Astrocyte of the spinal cord (primary cell): ENCODE measurements at regions not wholly inside any gene's neighbourhood (a gene's known extent, or its start where the extent isn't known, plus 50 kb on each side); places are given as distances from the start of the nearest gene placed in this dataset.

ENCODE experiments used
- DNase-seq: peaks from one replicate; pipeline ENCODE4 v3.0.0; 2011; ENCODE audit warnings: low read depth, low spot score
- H3K4me3 ChIP-seq: 2 replicates; pipeline ENCODE4 v1.5.1; 2011; ENCODE audit warnings: low read depth, mild to moderate bottlenecking, low read length, moderate library complexity
- CTCF ChIP-seq: IDR thresholded peaks from 2 replicates; pipeline ENCODE4 v1.5.1; 2012; ENCODE audit warnings: low read depth, mild to moderate bottlenecking, low read length, inconsistent platforms
- in situ Hi-C: cut with HindIII; loops from 2 replicates; pipeline ENCODE4 v1.10.0; 2017; ENCODE audit warnings: low sequenced_read_pairs

GRCh38 chr4:82266345-82266744 lies 107.4 kb downstream of the HNRNPD start:
- no peak for TF ChIP-seq CTCF
- no peak for DNase-seq
- in situ Hi-C loops, result no loop called here
- H3K4me3 ChIP-seq, result no peak overlapping the region

- in situ Hi-C loops, result no loop called here
- no peak overlapping the region for H3K4me3 ChIP-seq
- no peak for TF ChIP-seq CTCF
- no peak for DNase-seq
Observed at GRCh38 chr4:82261084-82261483, 112.7 kb downstream of the HNRNPD start.

GRCh38 chr4:82260632-82261031 lies 113.2 kb downstream of the HNRNPD start:
- in situ Hi-C loops, result no loop called here
- DNase-seq, result no peak
- no peak for TF ChIP-seq CTCF
- H3K4me3 ChIP-seq, result no peak overlapping the region

- H3K4me3 ChIP-seq, result no peak overlapping the region
- no peak for TF ChIP-seq CTCF
- DNase-seq, result no peak
- in situ Hi-C loops, result no loop called here
Observed at GRCh38 chr4:82256718-82257117, 117.1 kb downstream of the HNRNPD start.

- no peak overlapping the region for H3K4me3 ChIP-seq
- TF ChIP-seq CTCF, result no peak
- in situ Hi-C loops, result no loop called here
- no peak for DNase-seq
Observed at GRCh38 chr4:82255657-82256056, 118.1 kb downstream of the HNRNPD start.

GRCh38 chr4:82248903-82249632 lies 124.7 kb downstream of the HNRNPD start:
- no peak overlapping the region for H3K4me3 ChIP-seq
- no peak for DNase-seq
- in situ Hi-C loops, result no loop called here
- no peak for TF ChIP-seq CTCF
